Stimulated activated CD8-positive, alpha-beta memory T cell treated with anti-CD3 and anti-CD28 coated beads, Interleukin-4, amount 100 ng/mL, for 4 hours (primary cell): ENCODE measurements at regions not wholly inside any gene's neighbourhood (a gene's known extent, or its start where the extent isn't known, plus 50 kb on each side); places are given as distances from the start of the nearest gene placed in this dataset.
"Not testable (repeated sequence)": the region's sequence is repeated elsewhere in the genome, so short reads cannot be mapped to it uniquely, and the experiment has no call there.

Source experiments
- DNase-seq, 2 donors: peaks; one replicate each; pipeline ENCODE4 v3.0.0-alpha.2; 2020; ENCODE audit warnings: low read depth in 2 of 2, low spot score in 1 of 2

- no peak for DNase-seq
Observed at GRCh38 chr1:59195151-59195550, 101.7 kb upstream of the FGGY start.

GRCh38 chr1:59198564-59198963, 98.3 kb upstream of the FGGY start:
- no peak for DNase-seq

GRCh38 chr1:59199147-59199546, 97.7 kb upstream of the FGGY start:
- DNase-seq: no peak

- no peak for DNase-seq
Observed at GRCh38 chr1:59199719-59200376, 97.0 kb upstream of the FGGY start.

- DNase-seq: no peak
Observed at GRCh38 chr1:59201341-59201740, 95.6 kb upstream of the FGGY start.

GRCh38 chr1:59202455-59202854, 94.4 kb upstream of the FGGY start:
- no peak for DNase-seq

- DNase-seq: no peak
Observed at GRCh38 chr1:59204001-59204400, 92.9 kb upstream of the FGGY start.

GRCh38 chr1:59206616-59207015, 90.3 kb upstream of the FGGY start:
- DNase-seq: not testable (repeated sequence)

GRCh38 chr1:59210430-59210829, 86.5 kb upstream of the FGGY start:
- DNase-seq: not testable (repeated sequence)

- no peak for DNase-seq
Observed at GRCh38 chr1:59212706-59213105, 84.2 kb upstream of the FGGY start.

- no peak for DNase-seq
Observed at GRCh38 chr1:59214248-59215208, 82.4 kb upstream of the FGGY start.

- DNase-seq: no peak
Observed at GRCh38 chr1:59215766-59216291, 81.1 kb upstream of the FGGY start.

- DNase-seq: not testable (repeated sequence)
Observed at GRCh38 chr1:59217439-59217838, 79.5 kb upstream of the FGGY start.

- DNase-seq: no peak
Observed at GRCh38 chr1:59218521-59219236, 78.2 kb upstream of the FGGY start.

- no peak for DNase-seq
Observed at GRCh38 chr1:59219916-59220315, 77.0 kb upstream of the FGGY start.

GRCh38 chr1:59220356-59220755, 76.5 kb upstream of the FGGY start:
- no peak for DNase-seq

- no peak for DNase-seq
Observed at GRCh38 chr1:59223198-59223597, 73.7 kb upstream of the FGGY start.

GRCh38 chr1:59223989-59224634, 72.8 kb upstream of the FGGY start:
- DNase-seq: no peak

GRCh38 chr1:59225594-59226316, 71.1 kb upstream of the FGGY start:
- DNase-seq: no peak

- DNase-seq: no peak
Observed at GRCh38 chr1:59229138-59229537, 67.8 kb upstream of the FGGY start.
